ENCODE measurements at regions not wholly inside any gene's neighbourhood (a gene's known extent, or its start where the extent isn't known, plus 50 kb on each side); places are given as distances from the start of the nearest gene placed in this dataset.

DNA sequence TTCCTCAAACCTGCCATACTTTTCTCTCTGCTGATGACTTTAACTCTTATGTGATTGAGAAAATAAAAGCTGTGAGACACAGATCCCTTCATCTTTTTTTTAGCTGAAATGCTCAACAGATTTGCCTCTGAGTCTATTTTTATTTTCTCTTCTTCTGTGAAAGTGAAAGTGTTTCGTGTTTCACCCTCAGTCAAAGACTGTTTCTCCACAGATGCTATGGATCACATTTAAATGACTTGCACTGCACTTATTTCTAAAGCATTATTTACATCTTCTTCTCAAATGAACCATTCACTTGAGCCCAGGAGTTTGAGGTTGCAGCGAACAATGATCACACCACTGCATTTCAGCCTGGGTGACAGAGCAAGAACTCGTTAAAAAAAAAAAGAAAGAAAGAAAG lies 890.1 kb upstream of the PCDH20 start:
- dilution Hi-C loops (cut with HindIII; ENCODE audit: low sequenced_read_pairs, unreplicated experiment) (no loop called here), intact Hi-C loops (cut with micrococcal nuclease) (no loop called here), in situ Hi-C loops (cut with MboI; ENCODE audit: low sequenced_read_pairs) (no loop called here)
- no peak overlapping the region for H3K18ac ChIP-seq (ENCODE audit: low read depth, low read length)
- H4K20me1 ChIP-seq (ENCODE audit: insufficient read depth, low read length), result no peaks in the 10 kb centered on the region
- no peak for DNase-seq
- ATAC-seq (ENCODE audit: low read depth), result no peak
- no peak overlapping the region for H3K14ac ChIP-seq (replicated peaks; ENCODE audit: low read depth, low read length)
- H2AK9ac ChIP-seq (replicated peaks; ENCODE audit: low read depth, low read length, poor library complexity), result no peak overlapping the region
- CTCF ChIA-PET, result no interaction called here
- H3K4ac ChIP-seq (ENCODE audit: low read depth, low read length), result no peak overlapping the region
- no peaks in the 10 kb centered on the region for H3K4me1 ChIP-seq (ENCODE audit: control insufficient read depth, insufficient read depth, low read length)
- no peak overlapping the region for H3K27ac ChIP-seq (ENCODE audit: insufficient read depth, low read length)
- no CpG with 5 or more reads among the region's 3 CpGs for WGBS, 2 experiments (ENCODE audit: extremely low coverage in 2 of 2, insufficient read length in 1 of 2)
- no peak overlapping the region for H2BK120ac ChIP-seq (ENCODE audit: low read depth, low read length)
- H2BK15ac ChIP-seq (ENCODE audit: low read depth, low read length), result no peak overlapping the region
- no peak overlapping the region for H3K4me2 ChIP-seq (ENCODE audit: low read depth, low read length)
- no peak overlapping the region for H4K5ac ChIP-seq (ENCODE audit: low read depth, low read length)
- H3K4me3 ChIP-seq (ENCODE audit: insufficient read depth, low read depth, low read length), result no peak overlapping the region
- H2AK5ac ChIP-seq (ENCODE audit: low read depth, low read length), result no peak overlapping the region
- H4K8ac ChIP-seq (ENCODE audit: low read depth in 2 of 2, low read length in 2 of 2), result no peak overlapping the region
- H3K9ac ChIP-seq (ENCODE audit: low read depth, low read length), result no peak overlapping the region
- no peaks in the 10 kb centered on the region for H3K27me3 ChIP-seq (ENCODE audit: control insufficient read depth, insufficient read depth, low read length)
- H2BK20ac ChIP-seq (ENCODE audit: low read depth, low read length), result no peak overlapping the region
- no peaks in the 10 kb centered on the region for H3K36me3 ChIP-seq (ENCODE audit: control insufficient read depth, insufficient read depth, low read length)
- no peaks in the 10 kb centered on the region for H3K79me1 ChIP-seq (ENCODE audit: low read depth in 1 of 2, low read length in 2 of 2)
- no peaks in the 10 kb centered on the region for H3K9me1 ChIP-seq (ENCODE audit: insufficient read depth, low read length)
- no peak overlapping the region for H3K23ac ChIP-seq (ENCODE audit: low read depth, low read length)
- POLR2A ChIA-PET (ENCODE audit: unreplicated experiment), result no interaction called here
- no peak overlapping the region for H3K56ac ChIP-seq (ENCODE audit: extremely low read depth, insufficient read depth, low read length)
- no peak overlapping the region for H4K91ac ChIP-seq (ENCODE audit: insufficient read depth, low read depth, low read length)
- no peak overlapping the region for H2BK5ac ChIP-seq (ENCODE audit: low read depth, low read length, poor library complexity, severe bottlenecking)
- no peak overlapping the region for H2AFZ ChIP-seq (replicated peaks; ENCODE audit: low read length, poor library complexity)
- no peaks in the 10 kb centered on the region for H3K9me3 ChIP-seq (ENCODE audit: control insufficient read depth, insufficient read depth, low read length)
- TF ChIP-seq FOS (IDR thresholded peaks at IDR 0.05; ENCODE audit: low read depth, low read length), result no peak
- BruUV-seq (replicated peaks), result no TSS peak
